A549 (cell line): ENCODE measurements at regions not wholly inside any gene's neighbourhood (a gene's known extent, or its start where the extent isn't known, plus 50 kb on each side); places are given as distances from the start of the nearest gene placed in this dataset.

ENCODE experiments used
- CEBPB ChIP-seq, 2 experiments: fragments of >200 bp in 1 of 2; sonication (Bioruptor Twin) in 1 of 2; formaldehyde crosslinking in 1 of 2; IDR thresholded peaks; 2 replicates each; pipeline ENCODE4 v1.6.1; 2012 to 2016
- KDM1A ChIP-seq: fragments of 200-600 bp; sonication (generic); IDR thresholded peaks from 2 replicates; pipeline ENCODE4 v1.6.1; 2016; ENCODE audit warnings: low read depth, mild to moderate bottlenecking

- TF ChIP-seq KDM1A (no peak), CEBPB (IDR thresholded peaks at IDR 0.05) (no peak)
Observed at GRCh38 chr6:97586344-97586743, 303.3 kb upstream of the MMS22L start.
